HG02938 (cell line): ENCODE measurements at regions not wholly inside any gene's neighbourhood (a gene's known extent, or its start where the extent isn't known, plus 50 kb on each side); places are given as distances from the start of the nearest gene placed in this dataset.

Experiments
- ATAC-seq: cut with Tn5 transposase; IDR thresholded peaks from one replicate; pipeline ENCODE4 v1.9.1; 2021; ENCODE audit warnings: mild to moderate bottlenecking, moderate library complexity; ENCODE audit not compliant: unreplicated experiment

GRCh38 chr3:109532257-109533216, 195.2 kb upstream of the DPPA4 start:
- ATAC-seq = no peak

- no peak for ATAC-seq
These were observed 208.4 kb upstream of the DPPA4 start for GRCh38 chr3:109545746-109546145.

GRCh38 chr3:109548192-109548938, 211.0 kb upstream of the DPPA4 start:
- no peak for ATAC-seq

- no peak for ATAC-seq
These were observed 216.4 kb upstream of the DPPA4 start for GRCh38 chr3:109553591-109554371.

- ATAC-seq = no peak
These were observed 222.0 kb upstream of the DPPA4 start for GRCh38 chr3:109559389-109559788.

GRCh38 chr3:109563149-109563548, 225.8 kb upstream of the DPPA4 start:
- ATAC-seq = no peak

GRCh38 chr3:109569135-109569846, 231.9 kb upstream of the DPPA4 start:
- ATAC-seq = no peak

- no peak for ATAC-seq
These were observed 233.1 kb upstream of the DPPA4 start for GRCh38 chr3:109570408-109570807.

- ATAC-seq = no peak
These were observed 235.0 kb upstream of the DPPA4 start for GRCh38 chr3:109572301-109572700.

GRCh38 chr3:109596991-109597390, 259.6 kb upstream of the DPPA4 start:
- no peak for ATAC-seq

GRCh38 chr3:109597444-109597843, 260.1 kb upstream of the DPPA4 start:
- ATAC-seq = no peak

- ATAC-seq = no peak
These were observed 270.6 kb upstream of the DPPA4 start for GRCh38 chr3:109607897-109608296.

GRCh38 chr3:109608574-109608973, 271.2 kb upstream of the DPPA4 start:
- no peak for ATAC-seq

- no peak for ATAC-seq
These were observed 281.5 kb upstream of the DPPA4 start for GRCh38 chr3:109618766-109619378.

- no peak for ATAC-seq
These were observed 294.6 kb upstream of the DPPA4 start for GRCh38 chr3:109631897-109632296.

GRCh38 chr3:109640146-109640652, 302.9 kb upstream of the DPPA4 start:
- no peak for ATAC-seq

GRCh38 chr3:109642025-109642424, 304.7 kb upstream of the DPPA4 start:
- ATAC-seq = no peak

GRCh38 chr3:109643590-109643989, 306.2 kb upstream of the DPPA4 start:
- no peak for ATAC-seq

GRCh38 chr3:109644332-109644731, 307.0 kb upstream of the DPPA4 start:
- no peak for ATAC-seq

- no peak for ATAC-seq
These were observed 307.4 kb upstream of the DPPA4 start for GRCh38 chr3:109644746-109645145.
